Islet precursor cell (in vitro differentiated cells): ENCODE measurements at regions not wholly inside any gene's neighbourhood (a gene's known extent, or its start where the extent isn't known, plus 50 kb on each side); places are given as distances from the start of the nearest gene placed in this dataset.
"Not testable (repeated sequence)": the region's sequence is repeated elsewhere in the genome, so short reads cannot be mapped to it uniquely, and the experiment has no call there.

Source experiments
- DNase-seq: peaks from one replicate; pipeline ENCODE4 v3.0.0-alpha.2; 2018

DNA sequence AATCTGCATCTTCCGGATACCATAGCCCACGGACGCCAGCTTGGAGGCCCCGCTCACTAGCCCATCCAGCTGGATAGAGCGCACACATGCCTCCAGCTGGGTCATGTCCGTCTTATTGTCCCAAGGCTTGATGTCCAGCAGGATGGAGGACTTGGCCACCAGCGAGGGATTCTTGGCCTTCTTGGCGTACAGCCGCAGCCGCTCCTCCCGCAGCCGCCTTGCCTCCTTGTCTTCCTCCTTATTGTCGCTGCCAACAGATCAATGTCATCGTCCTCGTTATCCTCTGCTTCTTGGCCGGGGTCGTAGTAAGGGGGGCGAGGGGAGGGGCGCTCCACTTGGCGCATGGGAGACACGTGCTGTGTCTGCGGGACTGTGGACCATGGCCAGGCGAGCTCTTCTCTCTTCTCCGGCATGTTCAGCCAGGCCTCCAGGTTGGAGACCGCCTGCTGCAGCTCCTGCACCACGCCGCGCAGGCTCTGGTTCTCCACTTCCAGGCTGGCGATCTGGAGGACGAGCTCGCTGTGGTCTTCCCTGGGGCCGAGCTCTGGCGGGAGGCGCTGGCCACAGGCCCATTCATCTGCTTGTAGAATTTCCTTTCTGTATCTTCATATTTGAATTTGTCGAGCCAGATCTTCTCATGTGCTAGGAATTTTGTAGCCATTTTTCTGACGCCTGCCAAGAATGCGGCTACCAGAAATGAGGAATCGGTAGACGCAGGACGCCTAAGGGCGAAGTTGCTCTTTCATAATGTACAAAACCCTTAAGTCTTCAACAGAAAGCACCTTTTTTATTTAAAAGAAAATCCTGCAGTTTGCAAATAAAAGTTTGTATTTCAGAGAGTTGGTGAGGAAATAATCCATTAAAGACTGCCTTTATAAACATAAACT is 60.1 kb upstream of the PTPRK start:
- no peak for DNase-seq

DNA sequence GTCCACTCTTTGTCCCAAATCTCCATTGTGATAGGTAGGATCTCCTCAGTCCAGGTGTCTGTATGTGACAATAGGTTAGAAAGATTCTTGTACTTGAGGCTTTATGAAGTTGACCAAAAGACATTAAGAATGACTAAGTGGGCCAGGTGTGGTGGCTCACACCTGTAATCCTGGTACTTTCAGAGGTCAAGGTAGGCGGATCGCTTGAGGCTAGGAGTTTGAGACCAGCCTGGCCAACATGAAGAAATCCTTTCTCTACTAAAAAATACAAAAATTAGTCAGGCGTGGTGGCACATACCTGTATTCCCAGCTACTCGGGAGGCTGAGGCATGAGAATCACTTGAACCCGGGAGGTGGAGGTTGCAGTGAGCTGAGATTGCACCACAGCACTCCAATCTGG is 54.9 kb upstream of the PTPRK start:
- not testable (repeated sequence) for DNase-seq

DNA sequence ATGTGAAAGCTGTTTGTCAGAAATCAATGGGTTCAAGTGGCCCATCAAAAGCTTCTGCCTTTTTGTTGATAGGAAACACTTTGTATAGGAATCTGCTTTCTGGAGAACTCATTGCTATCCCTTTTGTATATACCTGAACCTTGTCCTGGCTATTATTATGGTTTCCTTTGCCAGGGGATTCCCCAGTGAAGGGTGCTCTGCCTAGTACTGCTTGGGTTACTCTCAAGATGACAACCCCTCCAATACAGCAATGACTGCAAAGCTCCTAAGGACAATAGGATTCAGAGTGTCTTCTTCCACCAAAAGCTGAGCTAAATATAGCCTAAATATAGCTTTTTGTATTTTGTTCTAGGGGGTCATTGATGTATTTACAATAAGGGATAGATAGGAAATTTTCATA is 54.0 kb upstream of the PTPRK start:
- DNase-seq: no peak

DNA sequence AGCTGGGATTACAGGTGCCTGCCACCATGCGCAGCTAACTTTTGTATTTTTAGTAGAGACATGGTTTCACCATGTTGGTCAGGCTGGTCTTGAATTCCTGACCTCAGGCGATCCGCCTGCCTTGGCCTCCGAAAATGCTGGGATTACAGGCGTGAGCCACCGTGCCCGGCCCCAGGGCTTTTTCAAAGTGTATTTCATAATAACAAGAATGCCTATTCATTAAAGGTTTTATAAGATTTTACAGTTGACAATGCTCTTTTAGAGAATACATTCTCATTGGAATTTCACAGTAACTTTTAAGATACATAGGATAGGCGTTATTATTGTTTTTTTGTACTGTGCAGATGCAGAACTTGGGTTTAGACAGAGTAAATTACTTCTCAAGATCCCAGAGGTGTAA is 52.6 kb upstream of the PTPRK start:
- no peak for DNase-seq

DNA sequence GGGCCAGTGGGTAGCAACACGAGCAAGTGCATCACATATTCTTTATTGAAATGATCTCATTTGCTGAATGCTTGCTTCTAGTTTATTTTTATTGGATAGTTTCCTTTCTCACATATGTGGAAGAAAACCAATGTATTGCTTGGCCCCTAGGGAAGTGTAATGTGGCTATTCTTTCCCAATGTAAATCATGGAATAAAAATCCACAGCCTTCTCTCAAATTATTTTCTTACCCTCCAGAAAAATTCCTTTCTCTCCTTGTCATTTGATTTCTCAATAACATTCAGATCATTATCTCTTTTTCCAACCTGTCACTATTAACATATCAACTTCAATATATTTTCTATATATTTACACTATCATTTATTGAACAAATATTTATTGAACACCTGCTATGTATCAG is 51.9 kb upstream of the PTPRK start:
- DNase-seq: no peak

DNA sequence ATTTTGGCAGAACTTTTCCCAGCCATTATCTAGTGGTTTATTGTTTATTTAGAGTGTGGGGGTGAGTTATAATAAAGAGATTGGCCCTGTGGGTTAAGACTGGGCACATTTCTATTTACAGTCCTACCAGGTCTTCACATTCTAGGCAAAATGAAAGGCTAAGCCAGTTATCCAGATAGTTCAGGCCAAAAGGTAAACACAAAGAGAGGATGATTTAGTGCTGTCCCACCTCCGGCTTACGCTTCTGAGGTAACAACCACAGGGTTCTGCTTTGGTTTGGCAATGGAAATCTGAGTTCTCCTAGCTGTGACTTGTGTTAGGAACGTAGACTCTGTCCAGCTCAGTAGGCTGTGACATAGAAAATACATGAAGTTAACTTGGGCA is 50.3 kb upstream of the PTPRK start:
- peak; percentile 56 for DNase-seq

DNA sequence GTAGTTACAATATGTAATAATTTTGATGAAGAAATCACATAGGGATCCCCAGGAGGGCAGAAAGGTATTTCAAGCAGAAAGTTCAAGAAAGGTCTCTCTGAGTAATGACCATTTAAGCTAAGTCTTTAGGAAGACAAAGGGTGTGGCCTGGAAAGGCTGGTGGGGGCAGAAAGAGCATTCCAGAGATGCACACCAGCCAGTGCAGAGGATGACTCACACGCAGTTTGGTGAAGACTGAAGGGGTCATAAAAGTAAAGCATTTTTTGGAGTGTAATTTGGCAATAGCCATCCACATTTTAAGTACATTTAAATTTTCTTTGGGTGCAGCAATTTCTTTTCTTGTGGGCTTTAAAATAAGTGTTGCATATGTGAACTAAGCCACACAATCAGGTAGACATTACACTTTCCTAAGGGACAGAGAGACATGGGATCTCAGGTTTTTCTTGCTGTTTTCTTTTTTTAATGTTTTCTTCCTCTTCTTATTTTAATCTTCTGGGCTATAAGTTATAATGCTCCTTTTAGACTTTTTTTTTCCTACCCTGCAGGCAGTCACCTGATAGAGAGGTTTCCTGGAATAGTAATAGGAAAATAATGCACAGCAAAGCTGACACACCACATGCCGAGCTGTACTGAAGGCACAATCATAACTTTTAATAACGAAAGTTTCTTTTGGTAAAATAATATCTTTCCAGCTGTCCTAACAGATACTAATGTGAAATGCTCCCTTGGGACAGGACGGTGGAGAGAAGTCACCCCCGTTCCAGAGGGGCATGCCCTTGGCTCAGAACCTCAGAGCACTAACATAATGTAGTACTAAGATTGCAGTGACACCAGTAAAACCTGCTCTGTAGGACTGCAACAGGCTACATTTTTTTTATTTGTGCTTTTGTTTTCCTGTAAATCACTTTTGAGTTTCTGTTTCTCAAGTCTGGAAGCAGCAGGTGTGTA is 49.6 kb upstream of the PTPRK start:
- peak; percentile 93 for DNase-seq
